Stimulated activated CD8-positive, alpha-beta memory T cell treated with anti-CD3 and anti-CD28 coated beads, Interleukin-4, amount 100 ng/mL, for 48 hours (primary cell): ENCODE measurements at regions not wholly inside any gene's neighbourhood (a gene's known extent, or its start where the extent isn't known, plus 50 kb on each side); places are given as distances from the start of the nearest gene placed in this dataset.

Source experiments
- DNase-seq: peaks from one replicate; pipeline ENCODE4 v3.0.0-alpha.2; 2020

DNA sequence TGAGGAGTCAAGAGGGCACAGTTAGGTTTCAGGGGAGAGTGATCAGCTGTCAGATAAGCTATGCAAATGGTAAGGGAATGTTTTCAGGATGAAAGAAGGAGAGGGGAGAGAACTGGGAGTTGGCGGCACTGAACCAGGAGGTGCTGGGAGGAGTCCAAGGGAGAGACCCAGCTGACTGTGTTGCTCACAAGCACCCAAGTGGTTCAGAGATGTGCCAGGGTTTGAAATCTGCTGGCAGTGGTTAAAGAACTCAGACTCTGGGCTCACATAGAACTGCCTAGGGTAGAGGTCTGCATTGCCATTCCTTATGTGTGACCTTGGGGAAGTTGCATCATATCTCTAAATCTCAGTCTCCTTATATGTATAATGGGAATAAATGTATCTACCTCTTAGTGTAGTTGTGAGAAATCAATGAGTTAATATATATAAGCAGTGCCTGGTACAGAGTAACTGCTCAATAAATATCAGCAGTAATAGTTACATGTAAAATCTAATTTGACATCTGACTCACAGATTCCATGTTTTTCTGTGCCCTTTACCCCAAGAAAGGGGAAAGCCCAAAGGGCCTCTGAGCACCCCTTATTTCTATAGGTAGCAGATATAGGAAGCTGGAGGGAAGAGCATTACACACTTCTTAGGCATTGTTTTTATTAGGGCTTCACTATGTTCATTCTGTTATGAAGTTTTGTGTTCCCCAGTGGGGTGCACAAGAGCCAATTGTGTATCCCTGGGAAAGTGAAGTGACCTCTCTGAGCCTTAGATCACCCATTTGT lies 66.9 kb upstream of the SESN3 start:
- no peak for DNase-seq

DNA sequence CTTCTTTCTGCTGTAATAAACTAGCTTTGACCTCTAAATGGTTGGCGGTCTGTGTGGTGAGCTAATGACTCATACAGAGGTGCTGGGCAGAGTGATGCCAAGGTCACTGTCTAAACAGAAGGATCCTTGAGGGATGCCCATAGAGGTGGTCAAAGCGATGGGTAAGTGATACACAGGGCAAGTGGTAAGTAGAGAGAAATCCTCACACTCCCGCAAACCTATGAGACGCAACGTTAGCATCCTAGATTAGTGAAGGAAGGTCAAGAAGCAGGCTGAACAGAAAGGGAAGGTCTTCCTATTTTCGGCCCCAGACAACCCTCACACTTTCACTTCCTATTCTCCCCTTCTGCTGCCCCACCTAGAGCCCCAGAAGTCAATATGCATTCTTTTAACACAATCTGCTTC lies 65.6 kb upstream of the SESN3 start:
- no peak for DNase-seq

DNA sequence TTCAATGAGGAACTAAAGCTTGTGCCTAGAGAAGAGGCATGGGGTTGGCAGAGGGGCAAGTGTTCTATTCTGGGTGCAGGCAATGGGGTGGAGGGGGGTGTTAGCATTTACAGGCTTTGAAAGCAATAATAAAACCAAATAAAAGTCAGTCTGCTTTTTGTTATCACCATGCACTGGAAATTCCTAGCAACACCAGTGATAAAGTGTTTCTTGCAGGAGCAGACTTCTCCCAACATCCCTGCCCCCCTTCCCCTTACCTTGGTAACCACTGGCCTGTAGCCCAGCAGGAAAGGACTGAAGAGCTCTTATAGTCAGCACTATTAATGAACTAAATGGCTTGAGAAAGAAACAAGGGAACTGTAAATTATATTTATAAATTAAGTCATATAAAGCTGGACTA lies 65.2 kb upstream of the SESN3 start:
- no peak for DNase-seq

DNA sequence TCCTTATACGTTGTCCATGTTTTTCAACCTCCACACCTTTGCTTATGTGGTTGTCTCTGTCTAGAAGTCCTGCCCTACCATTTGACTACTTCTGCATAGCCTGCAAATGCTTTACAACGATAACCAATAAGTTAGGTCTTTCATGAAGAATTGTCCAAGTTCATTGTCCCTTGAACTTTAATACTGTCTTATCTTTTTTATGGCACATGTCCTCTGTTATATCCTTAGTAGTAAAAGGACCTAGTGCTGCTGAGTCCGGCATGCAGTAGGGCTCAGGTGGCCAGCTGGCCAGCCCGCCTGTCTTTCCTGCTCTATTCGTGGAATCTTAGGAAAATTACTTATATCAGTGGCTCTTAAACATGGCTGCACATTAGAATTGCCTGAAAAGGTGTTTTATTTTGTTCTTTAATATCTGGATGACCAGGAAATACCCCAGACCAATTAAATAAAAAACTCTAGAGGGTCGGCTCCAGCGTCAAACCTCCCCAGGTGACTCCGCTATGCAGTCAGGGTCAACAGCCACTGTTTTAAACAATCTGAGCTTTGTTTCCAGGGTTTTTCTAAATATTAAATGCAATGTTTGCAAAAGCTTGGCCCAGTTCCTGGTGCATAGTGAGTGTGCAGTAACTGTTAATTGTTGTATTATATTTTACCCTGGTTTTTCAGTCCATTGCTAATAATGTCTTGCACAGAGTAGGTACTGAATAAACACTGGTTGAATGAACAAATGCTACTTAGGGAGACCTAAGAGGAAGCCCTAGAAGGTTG lies 64.6 kb upstream of the SESN3 start:
- no peak for DNase-seq

DNA sequence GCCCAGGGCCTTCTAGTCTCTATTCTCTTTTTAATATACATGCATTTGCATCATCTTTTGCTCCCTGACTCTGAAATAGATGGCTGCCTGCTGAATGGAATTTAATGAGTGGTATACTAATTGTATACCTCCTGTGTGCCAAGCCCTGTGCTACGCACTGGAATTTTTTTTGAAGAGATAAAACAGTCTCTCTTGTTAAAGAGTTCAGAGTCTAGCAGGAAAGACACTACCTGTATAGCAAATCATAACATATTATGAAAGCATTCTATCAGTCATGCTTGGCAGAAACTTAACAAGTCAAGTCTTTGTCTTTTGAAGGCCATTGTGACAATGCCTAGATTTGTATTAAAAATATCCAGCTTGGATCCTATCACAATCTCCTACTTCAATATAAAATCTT lies 63.7 kb upstream of the SESN3 start:
- DNase-seq = no peak

DNA sequence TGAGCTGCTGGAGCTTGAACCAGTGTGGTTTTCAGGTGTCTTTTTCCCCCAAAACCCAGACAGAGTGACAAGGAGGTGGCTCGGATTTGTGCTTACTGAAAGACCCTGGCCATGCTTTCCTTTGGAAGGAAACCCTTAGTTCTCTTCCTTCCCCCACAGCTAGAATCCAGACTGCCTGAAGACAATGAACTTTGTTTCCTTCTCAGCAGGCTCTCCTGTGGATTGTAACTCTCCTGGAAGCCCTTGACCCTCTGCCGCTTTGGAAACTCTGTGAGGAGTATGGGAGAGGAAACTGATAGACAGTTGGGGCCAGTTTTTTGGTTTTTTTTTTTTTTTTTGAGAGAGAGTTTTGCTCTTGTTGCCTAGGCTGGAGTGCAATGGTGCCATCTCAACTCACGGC lies 62.1 kb upstream of the SESN3 start:
- no peak for DNase-seq

DNA sequence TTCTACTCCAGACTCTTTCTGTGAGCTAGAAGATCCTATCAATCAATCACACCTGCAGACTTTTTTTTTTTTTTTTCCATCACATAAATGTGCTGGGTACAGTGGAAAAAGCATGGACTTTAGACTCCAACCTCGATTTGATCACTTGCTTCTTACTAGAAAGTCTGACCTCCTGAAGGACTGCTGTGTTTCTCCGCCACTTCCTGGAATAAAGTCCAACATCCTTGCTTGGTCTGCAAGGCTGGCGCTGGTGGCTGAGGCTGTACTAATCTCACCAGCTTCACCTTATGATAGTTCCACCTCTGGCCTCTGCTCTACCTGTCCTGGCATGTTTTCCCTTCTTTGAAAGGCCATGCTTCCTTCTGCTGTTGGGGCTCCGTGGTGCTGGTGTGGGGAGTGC lies 60.9 kb upstream of the SESN3 start:
- DNase-seq = no peak

DNA sequence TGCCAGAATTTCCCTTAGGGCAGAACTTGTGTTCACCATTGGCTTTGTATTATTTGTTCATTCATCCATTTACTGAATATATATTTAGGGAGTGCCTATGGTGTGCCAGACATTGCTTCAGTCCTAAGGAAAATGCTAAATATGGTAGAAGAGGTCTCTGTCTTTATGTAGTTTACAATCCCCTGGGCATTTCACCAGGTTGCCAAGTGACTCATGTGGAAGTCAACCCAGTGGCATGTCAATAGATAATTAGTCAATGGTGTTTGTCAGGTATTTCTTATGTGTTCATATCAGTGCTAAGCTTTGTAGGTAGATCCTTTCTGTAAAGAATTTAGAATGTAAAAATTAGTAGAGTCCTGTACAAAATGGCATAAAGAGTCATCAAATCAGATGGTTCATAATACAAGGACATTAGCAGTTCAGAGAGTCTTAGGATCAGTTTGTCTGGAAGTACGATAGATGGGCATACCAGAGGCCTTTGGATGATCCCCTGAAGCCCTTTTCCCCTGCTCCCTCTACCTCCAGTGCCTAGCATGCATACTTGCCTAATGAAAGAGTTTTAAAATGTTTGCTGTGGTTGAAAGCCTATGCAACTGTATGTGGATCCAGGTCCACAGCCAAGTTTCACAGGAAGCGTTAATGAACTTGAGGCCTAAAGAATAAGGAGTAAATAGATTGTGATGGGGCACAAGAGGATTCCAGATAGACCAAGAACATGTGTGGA lies 58.5 kb upstream of the SESN3 start:
- DNase-seq = no peak

DNA sequence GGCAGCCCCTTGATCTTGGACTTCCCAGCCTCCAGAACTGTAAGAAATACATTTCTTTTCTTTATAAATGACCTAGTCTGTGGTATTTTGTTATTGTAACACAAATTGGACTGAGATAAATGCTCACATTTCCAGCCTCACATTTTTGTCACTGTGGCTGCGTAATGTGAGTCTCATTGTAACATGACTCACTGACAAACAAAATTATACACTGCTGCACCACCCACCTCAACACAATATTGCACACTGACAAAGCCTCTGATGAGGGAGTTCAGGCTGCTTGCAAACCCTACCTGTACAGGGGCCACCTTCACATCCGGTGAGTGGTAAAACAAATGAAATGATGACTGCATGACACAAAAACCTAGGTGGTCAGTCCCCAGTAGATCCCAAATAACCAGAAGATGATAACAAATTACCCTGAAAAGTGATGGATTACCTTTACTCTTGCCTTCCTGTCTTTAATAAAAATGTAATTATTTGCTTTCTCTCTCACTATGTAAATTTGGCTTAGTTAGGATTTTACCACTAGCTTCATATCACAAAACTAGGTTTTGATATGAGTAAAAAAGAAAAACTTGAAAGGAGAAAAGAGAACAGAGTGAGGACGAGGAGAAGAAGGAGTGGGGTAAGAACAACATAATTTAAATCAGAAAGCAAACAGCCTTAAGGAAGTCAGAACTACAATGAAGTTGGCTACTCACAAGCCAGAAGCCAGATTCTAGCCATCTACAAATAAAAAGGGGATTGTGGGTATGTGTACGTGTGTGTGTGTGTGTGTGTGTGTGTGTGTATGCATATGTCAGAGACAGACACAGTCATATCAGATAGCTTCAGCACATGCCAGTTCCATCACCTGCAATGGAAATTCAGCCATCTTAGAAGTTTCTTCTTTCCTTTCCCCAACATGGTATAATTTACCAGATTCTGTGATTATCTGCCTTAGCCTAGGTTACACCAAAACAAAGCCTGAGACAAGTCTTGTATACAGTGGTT lies 53.4 kb upstream of the SESN3 start:
- DNase-seq = no peak

DNA sequence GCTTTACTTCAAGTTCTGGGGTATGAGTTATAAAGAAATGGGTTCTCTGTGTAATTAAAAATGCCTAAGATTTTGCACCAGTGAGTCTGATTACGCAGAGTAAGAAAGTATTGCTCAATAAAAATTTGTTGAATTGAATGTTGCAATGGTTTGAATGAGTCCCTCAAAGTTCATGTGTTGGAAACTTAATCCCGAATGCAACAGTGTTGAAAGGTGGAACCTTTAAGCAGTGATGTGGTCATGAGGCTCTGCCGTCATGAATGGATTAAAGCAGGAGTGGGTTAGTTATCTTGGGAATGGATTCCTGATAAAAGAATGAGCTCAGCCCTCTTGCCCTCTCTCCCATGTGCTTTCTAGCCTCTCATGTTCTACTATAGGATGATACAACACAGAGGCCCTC lies 52.6 kb upstream of the SESN3 start:
- no peak for DNase-seq

DNA sequence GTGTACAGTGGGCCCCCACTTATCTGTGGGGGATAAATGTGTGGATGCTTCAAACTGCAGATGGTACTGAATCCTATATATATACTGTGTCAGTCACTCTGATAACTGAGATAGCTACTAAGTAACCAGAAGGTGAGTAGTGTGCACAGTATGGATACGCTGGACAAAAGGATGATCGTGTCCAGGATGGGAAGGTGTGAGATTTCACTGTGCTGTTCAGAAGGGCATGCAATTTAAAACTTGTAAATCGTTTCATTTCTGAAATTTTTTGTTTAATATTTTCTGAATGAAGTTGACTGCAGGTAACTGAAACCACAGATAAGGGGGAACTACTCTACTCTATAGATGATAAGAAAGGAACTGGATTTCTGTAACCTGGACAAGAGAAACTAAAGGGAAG lies 52.1 kb upstream of the SESN3 start:
- DNase-seq = no peak

DNA sequence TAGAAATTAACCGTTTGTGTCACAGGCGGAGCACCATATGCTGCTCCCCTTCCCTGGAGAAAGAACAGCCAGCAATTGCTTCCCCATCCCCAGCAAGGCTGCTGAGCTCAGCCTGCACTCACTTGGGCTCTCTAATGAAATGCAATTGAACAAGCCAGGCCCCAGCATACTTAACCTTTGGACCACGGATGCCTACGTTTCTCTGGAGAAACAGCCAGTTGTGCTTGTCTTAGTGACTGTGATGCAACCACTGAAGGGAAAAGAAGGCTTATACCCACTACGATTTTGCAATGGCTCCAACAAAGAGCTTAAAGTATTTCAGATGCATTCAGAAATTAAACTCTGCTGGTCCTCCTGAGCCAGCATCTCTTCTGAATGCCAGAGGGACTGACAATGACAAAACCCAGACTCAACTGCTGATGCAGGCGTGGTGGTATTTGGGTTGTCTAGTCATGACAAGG lies 51.3 kb upstream of the SESN3 start:
- DNase-seq = no peak
